OCI-LY1 (cell line): ENCODE measurements at regions not wholly inside any gene's neighbourhood (a gene's known extent, or its start where the extent isn't known, plus 50 kb on each side); places are given as distances from the start of the nearest gene placed in this dataset.
"Not testable (repeated sequence)": the region's sequence is repeated elsewhere in the genome, so short reads cannot be mapped to it uniquely, and the experiment has no call there.

Experiments
- CTCF ChIP-seq: fragments of 200-600 bp; sonication (generic), shearing (Covaris generic); IDR thresholded peaks from 2 replicates; pipeline ENCODE4 v1.5.1; 2017; ENCODE audit warnings: mild to moderate bottlenecking, antibody characterized with exemption, low read length, moderate library complexity, mixed read lengths
- EZH2 ChIP-seq: fragments of 200-600 bp; sonication (generic), shearing (Covaris generic); IDR thresholded peaks from 2 replicates; pipeline ENCODE4 v1.8.0; 2017; ENCODE audit warnings: borderline replicate concordance, mixed run types, mild to moderate bottlenecking, antibody characterized with exemption, low read length, moderate library complexity, mixed read lengths

- TF ChIP-seq CTCF, EZH2: not testable (repeated sequence)
Measured at GRCh38 chr16:29155866-29156200, 171.0 kb downstream of the LAT start.
